Lower lobe of right lung (tissue), 2 donors: ENCODE measurements at regions not wholly inside any gene's neighbourhood (a gene's known extent, or its start where the extent isn't known, plus 50 kb on each side); places are given as distances from the start of the nearest gene placed in this dataset.

Experiments
- ATAC-seq, 2 donors: fragments of 200-7000 bp; cut with Tn5 transposase; one replicate each; pipeline ENCODE4 v1.9.1; 2020 to 2022; ENCODE audit warnings: mild to moderate bottlenecking in 2 of 2, moderate library complexity in 2 of 2
- DNase-seq: peaks from one replicate; pipeline ENCODE4 v3.0.0-alpha.2; 2020
- H3K27ac ChIP-seq: fragments of 200-600 bp; one replicate; pipeline ENCODE4 v1.8.0; 2022
- H3K27me3 ChIP-seq: fragments of 200-600 bp; one replicate; pipeline ENCODE4 v1.8.0; 2022; ENCODE audit warnings: low read depth
- H3K36me3 ChIP-seq: fragments of 200-600 bp; one replicate; pipeline ENCODE4 v1.8.0; 2022; ENCODE audit warnings: mild to moderate bottlenecking
- H3K4me1 ChIP-seq: fragments of 200-600 bp; one replicate; pipeline ENCODE4 v1.8.0; 2022
- H3K4me3 ChIP-seq: fragments of 200-600 bp; one replicate; pipeline ENCODE4 v1.8.0; 2022; ENCODE audit warnings: mild to moderate bottlenecking
- H3K9me3 ChIP-seq: fragments of 200-600 bp; one replicate; pipeline ENCODE4 v1.8.0; 2022
- CTCF ChIP-seq: fragments of 200-600 bp; IDR thresholded peaks from one replicate; pipeline ENCODE4 v1.8.0; 2022; ENCODE audit warnings: antibody characterized with exemption, mild to moderate bottlenecking
- intact Hi-C: fragments of 100-400 bp; cut with DNase I; formaldehyde crosslinking; loops from one replicate; pipeline ENCODE4 v1.11.0; 2022
- donor health status: DM: no; HTN: yes; CAD: no; lungs with severe emphysema.

DNA sequence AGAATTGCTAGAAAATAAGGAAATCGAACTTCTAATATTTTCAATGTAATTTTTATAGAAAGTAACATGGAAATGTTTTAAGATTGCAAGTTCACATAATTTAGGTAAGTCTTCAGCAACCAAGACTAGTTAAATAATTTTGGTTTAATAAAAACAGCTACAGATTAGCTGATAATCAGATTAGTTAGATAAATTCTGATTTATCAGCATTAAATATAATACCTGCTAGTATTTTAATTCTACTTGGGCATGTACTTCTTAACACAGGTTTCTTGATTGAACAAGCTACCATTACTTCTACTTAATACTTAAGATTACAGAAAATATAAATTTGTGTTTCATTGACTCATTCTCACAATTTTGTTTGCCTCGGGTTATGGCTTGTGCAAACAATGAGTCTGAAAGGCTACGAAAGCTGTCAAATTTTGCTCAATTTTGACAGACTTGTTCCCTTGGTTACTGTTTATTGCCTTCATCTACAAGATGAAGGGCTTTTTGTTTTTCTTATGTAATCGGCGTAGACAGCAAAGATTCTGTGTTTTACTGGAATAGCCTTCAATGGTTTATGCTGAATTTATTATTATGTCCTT lies 116.1 kb upstream of the NUDT4 start:
- no peaks in the 10 kb centered on the region for H3K9me3 ChIP-seq
- no peak overlapping the region for H3K4me3 ChIP-seq
- no peak for ATAC-seq
- TF ChIP-seq CTCF: no peak
- H3K36me3 ChIP-seq: no peaks in the 10 kb centered on the region
- no peak for DNase-seq
- no peak overlapping the region for H3K27ac ChIP-seq
- H3K27me3 ChIP-seq: no peaks in the 10 kb centered on the region
- H3K4me1 ChIP-seq: no peaks in the 10 kb centered on the region
- intact Hi-C loops: no loop called here

DNA sequence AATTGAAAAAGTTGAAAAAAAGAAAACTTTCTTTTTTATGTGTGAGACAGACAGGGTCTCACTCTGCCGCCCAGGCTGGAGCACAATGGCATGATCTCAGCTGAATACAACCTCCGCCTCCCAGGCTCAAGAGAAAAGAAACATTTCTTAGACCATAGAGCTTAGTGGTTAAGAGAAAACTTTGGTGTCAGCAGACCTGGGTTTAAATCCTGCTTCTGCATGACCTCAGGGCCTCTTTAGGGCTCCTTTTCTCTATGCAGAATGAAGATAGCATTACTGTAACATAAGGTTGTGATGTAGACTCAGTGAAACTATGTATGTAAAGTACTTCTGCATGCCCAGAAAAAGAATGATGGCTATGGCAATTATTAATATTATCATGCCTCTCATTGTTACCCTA lies 104.7 kb upstream of the NUDT4 start:
- no peak for TF ChIP-seq CTCF
- Histone ChIP-seq H3K9me3 (peaks cover 3% of the 10 kb centered on the region), H3K36me3 (no peaks in the 10 kb centered on the region), H3K27ac (no peak overlapping the region), H3K4me1 (no peaks in the 10 kb centered on the region), H3K4me3 (no peak overlapping the region), H3K27me3 (no peaks in the 10 kb centered on the region)
- DNase-seq (no peak), ATAC-seq (no peak)
- intact Hi-C loops: no loop called here

GRCh38 chr12:93273834-93274564 lies 103.7 kb upstream of the NUDT4 start:
- no peak for DNase-seq
- ATAC-seq: no peak
- intact Hi-C loops: no loop called here
- no peak for TF ChIP-seq CTCF
- H3K4me1 ChIP-seq: no peaks in the 10 kb centered on the region
- no peak overlapping the region for H3K27ac ChIP-seq
- H3K9me3 ChIP-seq: peaks cover 3% of the 10 kb centered on the region
- no peaks in the 10 kb centered on the region for H3K36me3 ChIP-seq
- H3K27me3 ChIP-seq: no peaks in the 10 kb centered on the region
- no peak overlapping the region for H3K4me3 ChIP-seq

GRCh38 chr12:93274937-93275336 lies 102.8 kb upstream of the NUDT4 start:
- no peak for TF ChIP-seq CTCF
- Histone ChIP-seq H3K27me3 (no peaks in the 10 kb centered on the region), H3K9me3 (no peaks in the 10 kb centered on the region), H3K4me1 (no peaks in the 10 kb centered on the region), H3K36me3 (no peaks in the 10 kb centered on the region), H3K27ac (no peak overlapping the region), H3K4me3 (no peak overlapping the region)
- intact Hi-C loops: no loop called here
- ATAC-seq (no peak), DNase-seq (no peak)

DNA sequence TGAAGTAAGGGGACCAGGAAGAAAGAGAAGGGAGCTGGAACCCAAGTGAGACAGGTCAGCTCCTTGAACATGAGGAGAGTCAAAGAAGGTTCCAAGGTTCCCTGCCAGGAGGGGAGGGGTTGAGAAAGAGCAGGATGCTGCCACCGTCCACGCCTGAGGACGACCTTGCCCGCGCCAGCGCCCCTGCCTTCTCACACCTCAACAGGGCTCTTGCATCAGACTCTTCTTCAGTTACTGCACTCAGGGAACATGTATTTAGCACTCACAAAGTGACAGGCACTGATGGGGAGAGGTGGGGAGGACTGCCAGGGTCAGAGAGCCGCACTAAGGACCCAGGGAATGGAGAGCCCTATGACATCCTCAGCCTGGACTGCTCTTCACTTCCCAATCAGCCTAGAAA lies 102.1 kb upstream of the NUDT4 start:
- Histone ChIP-seq H3K27ac (no peak overlapping the region), H3K27me3 (no peaks in the 10 kb centered on the region), H3K9me3 (no peaks in the 10 kb centered on the region), H3K4me3 (no peak overlapping the region), H3K36me3 (no peaks in the 10 kb centered on the region), H3K4me1 (no peaks in the 10 kb centered on the region)
- DNase-seq (no peak), ATAC-seq (no peak)
- no peak for TF ChIP-seq CTCF
- intact Hi-C loops: no loop called here
